T-helper 2 cell treated with Interferon-gamma antibody and Interleukin-4, amounts not matched to agents 100 ng/mL and 5 ng/mL, for 36 hours (primary cell): ENCODE measurements at regions not wholly inside any gene's neighbourhood (a gene's known extent, or its start where the extent isn't known, plus 50 kb on each side); places are given as distances from the start of the nearest gene placed in this dataset.

Source experiments
- intact Hi-C: fragments of 100-400 bp; cut with micrococcal nuclease; formaldehyde crosslinking; loops from one replicate; pipeline ENCODE4 v1.15.1; 2023

DNA sequence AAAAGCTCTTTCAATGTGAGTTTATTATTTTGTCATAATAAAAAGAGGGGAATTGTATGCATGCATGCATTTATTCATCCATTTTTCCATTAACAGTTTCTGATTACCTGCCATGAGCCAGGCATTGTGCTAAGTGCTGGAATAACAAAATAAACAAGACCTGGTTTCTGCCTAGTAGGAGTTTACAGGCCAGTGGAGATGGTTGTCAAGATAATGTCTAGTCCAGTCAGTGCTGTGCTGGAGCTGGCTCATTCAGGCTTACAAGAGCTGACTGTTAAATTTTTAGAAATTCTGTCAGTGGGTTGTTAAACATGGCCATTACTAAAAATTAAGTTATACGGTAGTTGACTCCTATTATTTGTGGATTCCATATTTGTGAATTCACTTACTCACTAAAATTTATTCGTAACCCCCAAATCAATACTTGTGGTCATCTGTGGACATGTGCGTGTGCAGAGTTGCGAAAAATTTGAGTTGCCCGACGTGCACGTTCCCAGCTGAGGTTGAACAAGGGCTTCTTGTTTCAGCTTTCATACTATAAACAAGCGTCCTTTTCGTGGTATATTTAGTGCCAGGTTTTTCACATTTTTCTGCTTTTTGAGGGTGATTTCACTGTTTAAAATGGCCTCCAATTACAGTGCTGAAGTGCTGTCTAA, 172.3 kb upstream of the RPS6KA3 start:
- intact Hi-C loops = no loop called here

DNA sequence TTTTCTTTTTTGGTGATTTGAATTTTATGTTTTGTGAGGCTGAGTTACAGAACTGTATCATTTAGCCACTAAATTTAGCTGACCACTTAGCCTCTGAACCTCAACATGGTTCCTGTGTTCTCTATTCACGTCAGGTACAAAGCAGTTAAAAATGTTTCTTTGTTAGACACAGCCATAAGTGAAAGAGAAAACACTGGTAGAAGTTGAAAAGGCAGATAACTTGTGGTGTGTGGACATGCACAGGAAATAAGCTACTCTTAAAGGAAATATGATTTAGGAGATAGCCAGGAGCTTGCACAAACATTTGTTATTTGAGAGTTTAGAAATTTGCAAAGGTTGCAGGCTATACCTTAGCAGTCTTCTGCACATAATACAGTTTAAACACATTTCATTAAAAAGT, 171.0 kb upstream of the RPS6KA3 start:
- intact Hi-C loops = loop anchor here (2.0 kb wide), 3 partner anchors 25 to 171 kb away; partner anchors contain the start of gene RPS6KA3

DNA sequence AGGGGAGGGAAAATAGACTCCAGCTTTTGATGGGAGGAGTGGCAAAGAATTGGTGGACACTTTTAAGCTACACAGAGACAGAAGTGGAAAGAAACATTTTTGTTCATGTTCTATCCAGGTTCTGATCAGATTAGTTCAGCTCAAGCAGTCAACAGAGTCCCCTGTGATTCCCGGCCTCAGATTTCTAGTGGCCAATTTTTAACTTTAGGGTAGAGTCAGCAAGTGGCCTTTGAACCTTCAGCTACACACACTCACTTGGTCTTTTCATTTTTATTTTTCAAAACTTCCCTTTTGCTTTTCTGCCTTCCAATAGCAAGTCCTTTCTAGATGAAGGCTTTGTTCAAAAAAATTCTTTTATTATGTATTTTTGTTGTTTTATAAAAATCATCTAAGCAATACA, 169.2 kb upstream of the RPS6KA3 start:
- intact Hi-C loops = loop anchor here (2.0 kb wide), 3 partner anchors 23 to 169 kb away; partner anchors contain the start of gene RPS6KA3

DNA sequence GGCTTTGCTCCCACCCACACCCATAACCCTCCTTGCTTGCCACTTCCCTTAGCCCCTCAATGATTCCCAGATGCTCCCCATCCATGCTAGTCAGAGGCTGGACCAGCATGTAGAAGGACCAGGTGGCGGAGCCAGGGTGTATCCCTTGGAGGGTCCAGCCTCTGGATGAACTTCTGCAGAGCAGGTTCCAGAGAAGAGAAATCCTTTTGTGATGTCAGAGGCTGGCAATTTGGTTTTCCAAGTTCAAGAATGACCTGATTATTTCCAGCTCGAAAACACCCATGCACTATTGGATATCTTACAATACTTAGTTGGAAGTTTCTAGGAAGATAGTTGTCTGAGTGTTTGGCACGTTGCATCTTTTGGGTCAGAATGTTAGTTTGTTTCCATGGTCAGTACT, 168.3 kb upstream of the RPS6KA3 start:
- intact Hi-C loops = no loop called here

DNA sequence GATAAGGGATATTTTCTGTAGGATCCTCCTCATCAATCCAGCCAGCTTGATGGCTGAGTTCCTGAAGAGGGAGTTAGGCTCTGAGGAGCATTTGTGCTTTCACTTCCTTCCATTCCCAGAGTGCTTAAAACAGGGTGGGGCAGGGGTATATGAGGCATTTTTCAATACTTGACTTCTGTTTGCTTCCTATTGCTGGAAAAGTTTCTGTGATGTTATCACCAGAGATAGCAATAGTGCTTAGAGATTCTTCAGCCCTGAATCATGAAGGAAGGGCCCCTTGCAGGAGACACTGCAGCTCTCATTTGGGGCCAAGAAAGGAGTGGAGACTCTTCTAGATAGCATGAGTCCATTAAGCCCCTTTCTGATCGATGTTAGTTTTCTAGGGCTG, 166.7 kb upstream of the RPS6KA3 start:
- intact Hi-C loops = no loop called here

DNA sequence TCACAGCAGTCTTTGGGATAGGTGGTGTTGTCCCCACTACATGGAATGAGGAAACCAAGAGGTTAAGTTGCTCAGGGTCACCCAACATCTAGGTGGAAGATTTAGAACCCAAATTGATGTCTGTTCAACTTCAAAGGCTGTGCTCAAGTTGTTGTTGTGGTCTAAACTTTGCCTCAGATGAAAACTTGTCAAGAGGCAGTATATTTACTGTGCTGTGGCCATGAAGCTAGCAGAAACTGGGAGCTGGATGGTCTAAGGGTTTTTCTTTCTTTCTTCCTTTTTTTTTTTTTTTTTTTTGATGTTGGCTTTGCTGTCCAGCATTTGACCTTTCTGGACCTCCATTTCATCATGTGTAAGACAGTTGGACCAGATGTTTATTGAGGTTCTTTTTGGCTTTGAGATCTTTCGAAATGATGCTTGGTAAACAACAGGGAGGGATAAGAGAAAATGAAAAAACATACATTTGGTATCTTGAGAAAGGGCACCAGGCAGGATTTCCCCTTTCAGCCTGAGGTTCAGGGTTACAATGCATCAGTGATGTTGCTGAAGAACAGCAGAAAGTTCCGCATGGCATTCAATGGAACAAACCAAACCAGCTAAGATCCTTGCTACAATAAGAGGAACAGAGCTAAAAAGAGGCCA, 166.2 kb upstream of the RPS6KA3 start:
- intact Hi-C loops = no loop called here

DNA sequence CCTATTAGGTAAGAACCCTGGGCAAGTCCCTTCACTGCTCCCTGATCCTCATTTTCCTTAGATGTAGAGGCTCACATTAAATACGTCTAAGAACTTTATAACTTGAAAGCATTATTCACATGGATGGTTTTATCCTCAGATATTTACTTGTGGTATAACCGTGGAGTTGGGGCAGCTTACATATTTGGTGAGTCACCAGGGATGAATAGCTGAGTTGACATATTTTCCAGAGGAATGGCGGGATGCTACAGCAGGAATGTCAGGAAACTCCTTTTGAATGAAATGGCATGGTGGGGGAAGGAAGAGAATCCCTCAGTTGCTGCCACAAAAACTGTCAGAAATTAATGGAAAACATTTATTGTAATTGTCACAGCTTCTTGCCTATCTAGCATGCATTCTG, 165.3 kb upstream of the RPS6KA3 start:
- intact Hi-C loops = no loop called here

DNA sequence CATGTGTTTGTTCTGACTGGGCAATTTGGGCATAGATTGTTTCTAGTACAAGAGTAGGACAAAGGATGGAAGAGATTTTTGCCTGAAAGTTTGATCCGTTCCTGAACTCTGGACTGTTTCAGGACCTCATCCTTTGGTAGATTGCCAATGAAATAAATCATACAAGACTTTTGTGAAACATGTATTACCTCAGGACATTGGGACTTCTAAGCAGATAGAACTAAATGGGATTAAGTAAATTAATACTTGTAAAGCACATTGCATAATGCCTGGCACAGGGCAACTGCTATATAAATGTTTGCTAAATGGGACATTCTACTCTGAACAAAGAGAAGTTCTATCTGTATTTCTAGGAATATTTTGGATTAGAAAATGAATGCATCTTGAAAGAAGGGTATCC, 164.8 kb upstream of the RPS6KA3 start:
- intact Hi-C loops = no loop called here

DNA sequence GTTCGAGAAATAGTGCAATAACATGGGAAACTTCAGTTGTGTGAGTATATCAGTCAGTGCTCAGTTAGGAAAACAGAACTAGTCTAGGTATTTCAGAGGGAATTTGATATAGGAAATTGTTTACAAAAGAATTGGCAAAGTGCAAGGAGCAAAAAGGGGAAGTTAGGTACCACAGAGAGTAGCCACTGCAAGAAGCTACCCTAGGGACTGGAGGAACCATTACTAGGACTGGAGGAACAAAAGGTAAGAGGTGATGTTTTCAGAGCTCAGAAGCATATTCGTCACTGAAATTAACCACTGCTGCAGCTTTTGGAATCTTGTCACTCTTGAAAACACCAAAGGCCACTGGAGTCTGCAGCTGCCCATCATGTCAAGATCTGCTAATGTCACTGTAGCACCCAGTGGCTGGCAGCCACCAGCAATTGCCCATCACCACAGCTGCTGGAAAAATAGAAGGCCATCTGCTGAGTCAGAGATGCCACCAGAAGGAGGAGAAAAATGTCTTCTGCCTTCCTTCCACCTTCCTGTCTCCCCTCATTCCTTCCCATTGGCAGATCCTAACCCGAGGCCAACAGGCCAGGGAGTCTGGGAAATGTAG, 160.6 kb upstream of the RPS6KA3 start:
- intact Hi-C loops = no loop called here

DNA sequence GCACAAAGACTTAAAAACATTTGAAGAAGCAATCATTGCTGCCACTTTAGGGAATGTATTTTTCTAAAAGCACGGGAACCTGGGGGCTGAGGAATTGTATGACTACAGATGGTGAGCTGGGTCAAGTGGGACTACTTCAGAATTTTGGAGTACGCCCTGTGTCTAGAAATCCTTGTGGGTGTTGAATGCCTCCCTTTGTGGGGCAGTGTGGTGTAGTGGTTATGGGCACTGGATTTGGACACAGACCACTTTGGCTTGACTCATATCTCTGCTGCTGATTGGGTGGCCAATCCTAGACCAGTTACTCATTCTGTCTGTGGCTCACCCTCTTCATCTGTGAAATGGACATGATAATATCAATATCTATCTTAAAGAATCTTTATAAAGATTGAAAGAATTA, 155.0 kb upstream of the RPS6KA3 start:
- intact Hi-C loops = no loop called here

DNA sequence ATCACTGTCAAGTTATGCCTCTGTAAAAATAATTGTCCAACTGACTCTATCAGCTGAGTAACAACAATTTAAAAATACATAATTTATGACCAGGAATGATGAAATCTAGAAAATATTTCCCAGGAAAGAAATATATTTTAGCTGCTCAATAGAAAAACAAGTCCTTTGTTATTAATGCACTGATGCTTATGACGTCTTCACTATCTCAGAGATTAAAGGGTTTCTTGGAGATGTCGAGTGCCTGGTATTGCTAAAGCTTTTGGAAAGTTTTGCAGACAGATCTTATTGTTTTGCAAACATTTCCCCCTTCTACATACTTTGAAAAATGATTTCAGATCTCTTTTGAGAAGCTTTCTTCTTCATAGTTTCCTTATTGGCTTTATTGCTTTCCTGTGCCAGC, 154.6 kb upstream of the RPS6KA3 start:
- intact Hi-C loops = no loop called here

DNA sequence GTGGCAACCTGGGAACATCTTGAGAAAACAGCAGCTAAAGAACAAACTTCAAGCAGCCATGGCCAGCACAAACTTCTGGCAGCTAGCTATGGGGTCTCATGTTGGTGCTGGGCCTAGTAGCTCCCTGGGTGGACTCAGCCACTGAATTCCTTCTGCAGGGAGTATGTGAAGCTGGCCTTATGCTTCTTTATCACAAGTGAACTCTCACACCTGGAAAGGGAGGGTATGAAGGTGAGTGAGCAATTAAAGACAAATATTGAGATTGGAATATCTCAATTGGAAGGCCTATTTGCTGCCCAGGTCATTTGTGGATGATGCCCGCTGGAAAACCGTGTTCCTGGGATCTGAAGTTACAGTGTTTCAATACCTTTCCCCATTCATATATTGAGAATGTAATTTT, 153.3 kb upstream of the RPS6KA3 start:
- intact Hi-C loops = no loop called here

DNA sequence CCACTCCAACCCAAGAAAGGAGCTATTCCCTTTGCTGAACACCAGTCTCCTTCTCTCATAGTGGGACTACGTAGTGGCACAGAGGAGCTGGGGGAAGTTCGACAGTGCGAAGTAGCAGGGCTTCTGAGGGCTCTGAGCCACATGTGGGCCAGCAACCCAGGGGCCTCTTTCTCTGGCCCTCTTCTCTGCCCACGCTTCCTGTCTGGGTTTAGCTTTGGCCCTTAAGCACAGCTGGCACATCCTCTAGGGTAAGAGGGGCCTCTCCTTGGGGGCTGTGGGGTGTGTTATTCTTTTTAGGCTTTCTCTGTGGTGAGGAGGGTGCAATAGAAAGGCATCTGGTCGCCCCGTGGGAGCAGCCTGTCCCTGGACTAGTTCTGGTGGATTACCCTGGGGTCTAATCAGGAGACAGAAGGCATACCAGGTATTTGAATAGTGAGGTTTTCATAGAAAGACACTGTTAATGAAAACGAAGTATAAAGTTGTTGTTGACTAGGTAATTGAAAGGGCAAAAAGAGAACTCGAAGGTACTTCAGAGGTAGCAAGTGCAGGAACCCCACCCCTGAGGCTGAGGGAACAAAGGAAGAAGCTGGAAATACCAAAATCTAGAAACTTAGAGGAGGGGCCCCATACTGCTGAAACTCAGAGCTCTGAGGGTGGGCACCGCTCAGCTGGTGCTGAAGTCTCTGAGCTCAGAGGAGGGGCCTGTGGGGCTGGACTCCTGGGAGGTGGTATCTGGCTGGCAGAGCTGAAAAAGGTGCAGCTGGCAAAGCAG, 151.9 kb upstream of the RPS6KA3 start:
- intact Hi-C loops = no loop called here

DNA sequence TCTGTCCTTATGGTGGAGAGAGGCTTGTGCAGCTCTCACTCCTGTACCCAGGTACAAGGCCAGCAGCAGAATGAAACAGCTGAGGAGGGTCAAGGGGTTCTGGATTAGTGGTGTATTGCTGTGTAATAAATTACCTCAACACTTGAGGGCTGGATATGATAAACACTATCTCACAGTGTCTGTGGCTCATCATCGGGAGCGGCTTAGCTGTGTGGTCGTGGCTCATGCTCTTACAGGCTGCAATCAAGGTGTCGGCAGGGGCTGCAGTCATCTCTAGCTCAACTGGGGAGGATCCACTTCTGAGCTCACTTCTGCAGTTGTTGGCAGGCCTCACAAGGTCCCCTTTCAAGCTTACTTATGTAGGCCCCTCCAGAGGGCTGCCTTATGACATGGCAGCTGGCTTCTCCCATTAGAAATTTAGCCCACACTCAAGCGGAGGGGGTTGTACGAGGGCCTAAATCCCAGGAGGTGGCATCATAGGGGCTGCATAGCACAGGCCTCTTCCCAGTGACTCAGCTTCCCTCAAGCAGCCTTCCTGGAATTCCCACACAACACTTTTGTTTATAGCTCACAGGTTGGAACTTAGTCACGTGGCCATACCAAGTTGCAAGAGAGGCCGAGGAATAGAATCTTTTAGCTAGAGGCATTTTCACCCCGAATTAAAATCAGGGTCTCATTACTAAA, 148.2 kb upstream of the RPS6KA3 start:
- intact Hi-C loops = no loop called here

DNA sequence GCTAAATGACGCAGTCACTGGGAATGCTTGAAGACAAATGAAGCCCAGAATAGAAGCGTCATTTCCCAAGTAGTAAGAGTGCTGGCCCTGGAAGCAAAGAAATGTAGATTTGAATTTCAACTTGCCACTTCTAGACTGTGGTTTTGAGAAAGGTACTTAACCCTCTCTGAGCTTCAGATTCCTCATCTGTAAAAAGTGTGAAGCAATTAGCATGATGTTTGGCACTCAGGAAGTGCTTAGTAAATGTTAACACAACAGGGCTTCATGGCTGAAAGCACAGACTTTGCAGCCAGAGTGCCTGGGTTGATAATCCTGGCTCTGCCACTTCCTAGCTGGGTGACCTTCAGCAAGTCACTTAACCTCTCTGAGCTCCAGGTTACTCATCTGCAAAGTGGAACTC, 147.4 kb upstream of the RPS6KA3 start:
- intact Hi-C loops = no loop called here

DNA sequence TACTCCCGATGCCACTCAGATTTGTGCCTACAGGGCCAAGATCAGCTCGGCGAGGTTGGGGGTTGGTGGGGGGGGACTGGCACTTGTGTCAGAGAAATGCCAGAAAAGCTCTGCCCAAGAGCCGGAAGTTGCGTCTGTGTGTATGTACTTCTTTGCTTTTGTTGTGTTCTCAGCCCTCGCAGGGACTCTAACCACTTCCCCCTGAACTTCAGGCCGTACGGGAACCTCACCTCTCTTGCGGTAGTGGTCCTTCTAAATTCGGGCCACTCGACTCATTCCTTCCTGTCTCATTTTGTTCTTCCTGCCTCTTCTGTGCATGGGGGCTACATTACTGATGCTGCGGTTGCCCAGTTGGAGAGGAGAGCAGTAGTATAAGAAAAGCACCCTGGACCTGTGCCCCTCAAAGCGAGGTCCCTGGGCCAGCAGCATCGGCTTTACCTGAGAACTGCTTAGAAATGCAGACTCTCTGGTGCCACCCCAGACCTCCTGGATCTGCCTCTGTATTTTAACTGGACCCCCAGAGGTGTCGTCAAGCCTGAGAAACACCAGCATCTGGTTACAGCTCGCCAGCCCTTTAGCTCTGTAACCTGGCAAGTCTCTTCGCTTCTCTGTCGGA, 146.3 kb upstream of the RPS6KA3 start:
- intact Hi-C loops = loop anchor here (2.0 kb wide), 1 partner anchor 24 kb away; no protein-coding TSS in a partner anchor

DNA sequence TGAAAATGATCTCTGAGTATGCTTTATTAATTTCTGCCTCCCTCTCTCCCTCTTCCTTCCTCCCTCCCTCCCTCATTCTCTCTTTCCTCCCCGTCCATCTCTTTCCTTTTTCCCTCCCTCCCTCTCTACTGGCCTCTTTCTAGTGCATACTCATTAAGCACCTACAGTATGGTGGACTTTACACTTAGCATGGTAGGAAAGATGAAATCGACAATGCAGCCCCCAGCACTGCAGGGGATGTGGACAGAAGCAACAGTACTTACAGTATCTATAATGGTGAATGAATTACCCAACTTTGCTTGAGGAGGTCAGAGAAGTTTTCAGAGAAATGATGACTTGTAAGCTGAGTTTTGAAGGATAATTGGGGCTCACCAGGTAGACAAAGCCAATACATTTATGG, 143.8 kb upstream of the RPS6KA3 start:
- intact Hi-C loops = no loop called here

DNA sequence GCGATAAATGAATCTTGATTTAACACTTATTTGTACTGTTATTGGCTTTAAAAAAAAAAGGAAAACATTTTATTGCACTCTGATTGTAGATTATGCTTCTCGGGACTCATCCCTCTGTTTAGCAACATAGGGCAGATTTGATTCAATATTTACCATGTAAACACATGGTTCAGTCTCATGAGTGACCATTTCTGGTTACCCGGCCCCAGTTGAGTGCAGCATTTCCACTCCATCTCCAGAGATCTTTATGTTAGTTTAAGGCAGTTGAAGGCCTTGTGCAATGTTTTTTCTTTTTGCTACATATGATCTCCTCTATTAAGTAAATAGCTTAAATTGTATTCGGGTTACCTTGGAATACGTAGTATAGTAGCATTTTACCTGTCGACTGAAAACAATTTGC, 143.3 kb upstream of the RPS6KA3 start:
- intact Hi-C loops = no loop called here

DNA sequence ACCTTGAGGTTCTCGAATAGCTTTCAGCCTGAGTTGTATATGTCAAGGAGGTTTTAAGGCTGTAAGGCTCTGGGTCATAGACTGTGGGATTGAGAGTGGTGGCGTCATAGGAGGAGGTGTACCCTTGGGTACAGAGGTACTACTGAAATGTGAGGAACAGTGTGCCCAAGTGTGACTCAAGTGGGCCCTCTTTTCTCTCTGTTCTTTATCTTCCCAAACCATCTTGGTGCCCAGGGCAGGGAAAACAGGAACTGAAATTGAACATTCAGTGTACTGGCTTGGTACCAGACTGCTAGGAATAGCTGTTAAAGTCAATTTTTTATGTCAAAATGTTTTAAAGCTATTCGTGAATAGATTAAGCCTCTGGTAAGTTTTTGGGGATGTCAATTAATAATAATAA, 136.2 kb upstream of the RPS6KA3 start:
- intact Hi-C loops = no loop called here

DNA sequence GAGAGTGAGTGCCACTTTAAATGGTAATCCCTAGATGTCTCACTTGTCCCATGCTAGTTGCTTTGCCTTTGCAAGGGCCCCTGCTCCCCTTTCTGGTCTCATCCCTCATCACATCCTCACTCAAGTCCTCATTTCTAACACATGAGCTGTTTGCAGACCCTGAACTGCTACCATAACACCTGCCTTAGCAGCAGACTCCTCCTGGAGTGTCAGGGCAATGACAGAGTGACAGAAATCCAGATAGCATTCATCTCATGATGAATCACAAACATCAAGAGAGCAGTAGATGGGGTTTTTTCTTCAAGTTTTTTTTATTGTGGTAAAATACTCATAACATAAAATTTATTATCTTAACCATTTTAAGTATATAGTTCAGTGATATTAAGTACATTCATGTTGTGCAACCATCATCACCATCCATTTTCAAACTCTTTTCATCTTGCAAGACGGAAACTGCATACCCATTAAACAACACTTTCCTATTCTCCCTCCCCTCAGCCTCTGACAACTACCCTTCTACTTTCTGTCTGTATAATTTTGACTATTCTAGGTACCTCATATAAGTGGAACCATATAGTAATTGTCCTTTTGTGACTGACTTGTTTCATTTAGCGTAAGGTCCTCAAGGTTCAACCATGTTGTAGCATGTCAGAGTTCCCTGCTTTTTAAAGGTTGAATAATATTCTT, 133.2 kb upstream of the RPS6KA3 start:
- intact Hi-C loops = no loop called here

DNA sequence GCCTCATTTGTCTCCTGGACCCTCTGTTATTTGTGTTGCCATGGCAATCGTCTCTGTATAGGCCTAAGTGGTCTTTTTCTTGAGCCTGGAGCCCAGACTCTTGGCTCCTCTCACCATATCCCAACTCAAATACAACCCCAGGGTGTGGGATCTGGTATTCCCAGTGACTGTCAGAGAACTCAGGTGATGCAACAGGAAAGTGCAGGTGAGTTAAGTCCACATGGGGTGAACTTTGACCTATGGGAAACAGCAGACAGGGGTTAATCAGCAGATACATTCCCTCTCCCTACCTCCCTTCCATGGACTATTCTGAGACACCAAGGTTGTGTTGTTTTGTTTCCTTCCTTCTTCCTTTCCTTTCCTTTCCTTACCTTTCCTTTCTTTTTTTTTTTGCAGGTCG, 130.9 kb upstream of the RPS6KA3 start:
- intact Hi-C loops = no loop called here
